Tibial nerve (tissue), 4 donors: ENCODE measurements at regions not wholly inside any gene's neighbourhood (a gene's known extent, or its start where the extent isn't known, plus 50 kb on each side); places are given as distances from the start of the nearest gene placed in this dataset.

Source experiments
- EP300 ChIP-seq, 2 donors: sonication (generic); formaldehyde crosslinking; IDR thresholded peaks; one replicate each; pipeline ENCODE4 v1.6.1; 2017; ENCODE audit warnings: antibody characterized with exemption in 2 of 2, mild to moderate bottlenecking in 1 of 2
- POLR2A ChIP-seq, 2 donors: fragments of 450-650 bp; IDR thresholded peaks; one replicate each; pipeline ENCODE4 v1.6.1; 2017; ENCODE audit warnings: antibody characterized with exemption in 2 of 2, mild to moderate bottlenecking in 2 of 2, moderate library complexity in 2 of 2
- TF ChIP-seq, protein P1 (sequence below), 5 experiments: fragments of 200-600 bp in 3 of 5; fragments of 450-650 bp in 2 of 5; sonication (generic) in 3 of 5; IDR thresholded peaks; one replicate each; pipeline ENCODE4 v1.5.1; 2016 to 2019; ENCODE audit warnings: antibody characterized with exemption in 5 of 5, mild to moderate bottlenecking in 3 of 5, moderate library complexity in 2 of 5

DNA sequence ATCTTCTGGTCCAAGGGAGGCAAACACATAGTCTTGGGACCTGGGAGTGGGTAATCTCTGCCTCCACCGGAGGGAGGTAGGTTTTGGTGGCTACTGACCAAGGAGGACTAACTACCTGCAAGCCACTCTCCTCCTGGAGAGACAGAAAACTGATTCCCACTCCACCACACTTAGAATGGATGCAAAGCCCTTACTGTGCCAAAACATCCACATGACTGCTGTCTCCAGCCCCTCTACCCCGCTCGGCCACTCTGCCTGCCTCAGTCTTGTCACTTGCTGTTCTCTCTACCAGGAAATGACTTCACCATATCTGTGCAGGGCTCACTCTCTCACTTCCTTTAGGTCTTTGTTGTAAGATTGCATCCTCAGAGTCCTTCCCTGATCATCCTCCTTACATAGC, 129.5 kb upstream of the ARG1 start:
- no peak for TF ChIP-seq POLR2A (IDR thresholded peaks at IDR 0.05)
- TF ChIP-seq, protein P1, sequence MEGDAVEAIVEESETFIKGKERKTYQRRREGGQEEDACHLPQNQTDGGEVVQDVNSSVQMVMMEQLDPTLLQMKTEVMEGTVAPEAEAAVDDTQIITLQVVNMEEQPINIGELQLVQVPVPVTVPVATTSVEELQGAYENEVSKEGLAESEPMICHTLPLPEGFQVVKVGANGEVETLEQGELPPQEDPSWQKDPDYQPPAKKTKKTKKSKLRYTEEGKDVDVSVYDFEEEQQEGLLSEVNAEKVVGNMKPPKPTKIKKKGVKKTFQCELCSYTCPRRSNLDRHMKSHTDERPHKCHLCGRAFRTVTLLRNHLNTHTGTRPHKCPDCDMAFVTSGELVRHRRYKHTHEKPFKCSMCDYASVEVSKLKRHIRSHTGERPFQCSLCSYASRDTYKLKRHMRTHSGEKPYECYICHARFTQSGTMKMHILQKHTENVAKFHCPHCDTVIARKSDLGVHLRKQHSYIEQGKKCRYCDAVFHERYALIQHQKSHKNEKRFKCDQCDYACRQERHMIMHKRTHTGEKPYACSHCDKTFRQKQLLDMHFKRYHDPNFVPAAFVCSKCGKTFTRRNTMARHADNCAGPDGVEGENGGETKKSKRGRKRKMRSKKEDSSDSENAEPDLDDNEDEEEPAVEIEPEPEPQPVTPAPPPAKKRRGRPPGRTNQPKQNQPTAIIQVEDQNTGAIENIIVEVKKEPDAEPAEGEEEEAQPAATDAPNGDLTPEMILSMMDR (IDR thresholded peaks at IDR 0.05): no peak
- TF ChIP-seq EP300 (IDR thresholded peaks at IDR 0.05): no peak
